ENCODE measurements at regions not wholly inside any gene's neighbourhood (a gene's known extent, or its start where the extent isn't known, plus 50 kb on each side); places are given as distances from the start of the nearest gene placed in this dataset.

DNA sequence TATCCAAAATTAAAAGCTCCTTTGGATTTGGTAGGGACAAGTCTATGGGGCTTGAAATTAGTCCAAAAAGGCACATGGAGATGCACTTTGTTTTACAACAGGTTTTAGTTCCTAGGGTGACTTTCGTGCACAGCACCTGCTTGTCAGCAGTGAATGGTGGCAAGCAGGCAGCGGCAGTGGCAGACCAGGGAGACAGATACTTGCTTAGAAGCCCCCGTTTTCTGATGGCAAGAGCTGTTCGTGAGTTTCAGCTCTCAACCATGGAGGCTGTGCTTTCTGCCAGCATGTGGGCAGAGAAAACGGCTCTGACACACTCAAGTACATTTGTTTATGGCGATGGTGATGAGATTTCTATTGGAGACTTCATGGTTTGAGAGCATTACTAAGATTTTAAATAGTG lies 61.7 kb upstream of the SHH start:
- Histone ChIP-seq H3K4me3 (no peak overlapping the region), H3K4me2 (ENCODE audit: unreplicated experiment) (no peak overlapping the region), H3K79me2 (ENCODE audit: insufficient read depth) (no peaks in the 10 kb centered on the region), H3K4me1 (ENCODE audit: insufficient read depth) (no peaks in the 10 kb centered on the region), H3K27me3 (replicated peaks; ENCODE audit: insufficient read depth) (no peaks in the 10 kb centered on the region), H4K20me1 (ENCODE audit: insufficient read depth) (no peaks in the 10 kb centered on the region), H3K36me3 (ENCODE audit: low read depth) (no peaks in the 10 kb centered on the region), H2AFZ (no peak overlapping the region), H3K27ac (no peak overlapping the region), H3F3A (ENCODE audit: insufficient read depth) (no peaks in the 10 kb centered on the region), H3K9me3 (ENCODE audit: low read depth) (no peaks in the 10 kb centered on the region), H3K9me2 (ENCODE audit: insufficient read depth) (no peaks in the 10 kb centered on the region), H3K9ac (no peak overlapping the region)
- in situ Hi-C loops (cut with MboI) = no loop called here
- TF ChIP-seq EZH2 (IDR thresholded peaks at IDR 0.05; ENCODE audit: insufficient read depth, poor library complexity, severe bottlenecking) = no peak
- no peak for TF ChIP-seq EZH2phosphoT487 (IDR thresholded peaks at IDR 0.05; ENCODE audit: insufficient read depth, low read depth)
- WGBS, 2 experiments (ENCODE audit: low coverage in 1 of 2, low lambda C conversion rate in 2 of 2, missing lambda C conversion rate in 2 of 2) = 6 to 8% methylated on average over 6 of the region's 6 CpGs
- DNase-seq = no peak

DNA sequence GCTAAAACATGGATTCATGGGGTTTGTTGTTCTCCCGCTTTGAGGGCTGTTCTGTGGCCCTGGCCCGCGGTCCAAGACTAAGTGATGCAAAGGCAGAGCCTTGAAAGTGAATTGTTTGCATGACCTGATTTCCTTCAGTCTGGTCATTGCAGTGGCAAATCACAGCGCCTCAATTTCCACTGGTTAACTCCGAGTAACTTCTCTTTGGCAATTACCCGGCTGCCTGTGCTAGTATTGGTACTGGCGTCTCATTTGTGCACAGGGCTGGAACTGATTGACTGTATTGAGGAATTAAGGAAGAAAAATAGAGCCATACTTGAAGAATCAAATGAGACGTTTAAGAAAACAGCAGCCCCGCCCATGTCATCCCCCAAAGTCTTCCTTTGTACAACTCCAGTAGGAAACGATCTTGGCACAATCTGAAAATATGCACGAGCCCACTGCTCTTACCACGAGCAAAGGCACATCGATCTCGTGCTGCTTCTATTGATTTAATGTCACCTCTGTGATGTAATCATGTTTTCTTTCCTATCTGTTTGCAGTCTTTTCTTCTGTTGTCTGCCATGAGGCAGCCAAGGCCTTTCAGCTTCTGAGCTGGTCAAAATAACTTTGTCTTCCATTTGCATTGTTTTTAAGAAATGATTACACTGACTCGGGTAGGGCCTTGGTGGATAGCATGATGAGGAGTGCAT lies 60.6 kb upstream of the SHH start:
- 22 to 25% methylated on average over 15 of the region's 15 CpGs for WGBS, 2 experiments (ENCODE audit: low coverage in 1 of 2, low lambda C conversion rate in 2 of 2, missing lambda C conversion rate in 2 of 2)
- no peaks in the 10 kb centered on the region for H3K36me3 ChIP-seq (ENCODE audit: low read depth)
- H3K9me2 ChIP-seq (ENCODE audit: insufficient read depth) = no peaks in the 10 kb centered on the region
- H3K4me2 ChIP-seq (ENCODE audit: unreplicated experiment) = no peak overlapping the region
- H3K9ac ChIP-seq = no peak overlapping the region
- H3K79me2 ChIP-seq (ENCODE audit: insufficient read depth) = no peaks in the 10 kb centered on the region
- no peak overlapping the region for H2AFZ ChIP-seq
- no peaks in the 10 kb centered on the region for H3K27me3 ChIP-seq (replicated peaks; ENCODE audit: insufficient read depth)
- H3K9me3 ChIP-seq (ENCODE audit: low read depth) = no peaks in the 10 kb centered on the region
- in situ Hi-C loops (cut with MboI) = no loop called here
- TF ChIP-seq EZH2phosphoT487 (IDR thresholded peaks at IDR 0.05; ENCODE audit: insufficient read depth, low read depth) = no peak
- no peak for TF ChIP-seq EZH2 (IDR thresholded peaks at IDR 0.05; ENCODE audit: insufficient read depth, poor library complexity, severe bottlenecking)
- H3K27ac ChIP-seq = no peak overlapping the region
- no peaks in the 10 kb centered on the region for H4K20me1 ChIP-seq (ENCODE audit: insufficient read depth)
- DNase-seq = no peak
- no peaks in the 10 kb centered on the region for H3K4me1 ChIP-seq (ENCODE audit: insufficient read depth)
- H3F3A ChIP-seq (ENCODE audit: insufficient read depth) = no peaks in the 10 kb centered on the region
- H3K4me3 ChIP-seq = no peak overlapping the region

DNA sequence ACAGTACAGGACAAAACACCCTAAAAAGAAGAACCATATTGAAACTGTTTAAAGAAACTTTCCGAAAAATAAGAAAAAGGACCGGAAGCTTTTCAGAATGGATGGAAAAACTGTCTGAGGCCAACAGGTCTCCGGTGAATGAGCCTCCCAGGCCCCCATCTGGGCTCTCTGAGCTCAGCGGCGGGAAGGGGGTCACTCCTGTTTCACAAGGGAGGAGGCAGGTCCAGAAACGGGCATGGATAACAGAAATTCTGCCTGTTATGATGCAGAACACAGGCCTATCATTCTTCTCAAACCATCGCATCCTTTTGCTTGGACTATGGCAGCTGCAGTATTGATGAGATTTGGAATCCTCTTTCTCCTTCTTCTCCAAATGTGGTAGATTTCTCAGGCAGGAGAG lies 58.9 kb upstream of the SHH start:
- H2AFZ ChIP-seq = no peak overlapping the region
- 32 to 36% methylated on average over 7 of the region's 7 CpGs for WGBS, 2 experiments (ENCODE audit: low coverage in 1 of 2, low lambda C conversion rate in 2 of 2, missing lambda C conversion rate in 2 of 2)
- no peaks in the 10 kb centered on the region for H3K27me3 ChIP-seq (replicated peaks; ENCODE audit: insufficient read depth)
- H3K9ac ChIP-seq = no peak overlapping the region
- H4K20me1 ChIP-seq (ENCODE audit: insufficient read depth) = no peaks in the 10 kb centered on the region
- no peak overlapping the region for H3K27ac ChIP-seq
- no peaks in the 10 kb centered on the region for H3K9me3 ChIP-seq (ENCODE audit: low read depth)
- no peaks in the 10 kb centered on the region for H3K9me2 ChIP-seq (ENCODE audit: insufficient read depth)
- DNase-seq = no peak
- H3K4me1 ChIP-seq (ENCODE audit: insufficient read depth) = no peaks in the 10 kb centered on the region
- no peaks in the 10 kb centered on the region for H3K36me3 ChIP-seq (ENCODE audit: low read depth)
- in situ Hi-C loops (cut with MboI) = no loop called here
- H3K4me3 ChIP-seq = no peak overlapping the region
- no peak overlapping the region for H3K4me2 ChIP-seq (ENCODE audit: unreplicated experiment)
- H3F3A ChIP-seq (ENCODE audit: insufficient read depth) = no peaks in the 10 kb centered on the region
- TF ChIP-seq EZH2phosphoT487 (IDR thresholded peaks at IDR 0.05; ENCODE audit: insufficient read depth, low read depth) (no peak), EZH2 (IDR thresholded peaks at IDR 0.05; ENCODE audit: insufficient read depth, poor library complexity, severe bottlenecking) (no peak)
- H3K79me2 ChIP-seq (ENCODE audit: insufficient read depth) = no peaks in the 10 kb centered on the region

DNA sequence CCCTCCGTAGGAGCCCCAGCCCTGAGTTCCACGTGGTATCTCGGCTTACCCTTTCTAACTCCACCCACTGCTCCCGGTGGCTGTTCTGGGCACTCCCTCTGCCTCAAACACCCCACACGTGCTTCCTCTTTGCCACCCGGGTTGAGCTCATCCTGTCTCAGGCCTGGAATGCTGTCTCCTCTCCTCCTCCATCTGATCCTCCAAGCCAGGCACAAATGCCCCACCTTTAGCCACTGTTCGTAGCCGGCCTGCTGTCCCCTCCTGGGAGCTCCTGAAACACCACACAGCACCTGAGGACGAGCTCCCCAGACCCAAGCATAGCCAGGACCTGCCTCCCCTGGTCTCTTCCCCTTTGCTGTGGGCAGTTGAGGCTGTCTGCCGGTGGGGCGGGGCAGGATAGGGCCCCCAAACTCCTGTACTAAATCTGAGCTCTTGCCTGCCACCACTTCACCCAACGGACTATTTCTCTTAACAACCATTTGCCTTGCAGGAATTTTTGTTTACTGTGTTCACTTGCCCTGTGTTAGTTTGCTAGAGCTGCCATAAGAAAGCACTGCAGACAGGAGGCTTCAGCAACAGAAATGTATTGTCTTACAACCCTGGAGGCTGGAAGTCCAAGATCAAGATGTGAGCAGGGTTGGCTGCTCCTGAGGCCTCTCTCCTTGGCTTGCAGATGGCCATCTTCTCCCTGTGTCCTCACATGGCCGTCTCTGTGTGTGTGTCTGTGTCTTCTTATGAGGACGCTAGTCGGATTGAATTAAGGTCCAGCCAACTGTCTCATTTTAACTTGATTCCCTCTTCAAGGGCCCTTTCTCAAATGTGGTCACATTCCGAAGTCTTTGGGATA lies 58.3 kb upstream of the SHH start:
- 16 to 21% methylated on average over 16 of the region's 16 CpGs for WGBS, 2 experiments (ENCODE audit: low coverage in 1 of 2, low lambda C conversion rate in 2 of 2, missing lambda C conversion rate in 2 of 2)

More for the DNA sequence above, 58.3 kb upstream of the SHH start:
- Histone ChIP-seq H3K9me3 (ENCODE audit: low read depth) (no peaks in the 10 kb centered on the region), H3K27ac (no peak overlapping the region), H3K9me2 (ENCODE audit: insufficient read depth) (no peaks in the 10 kb centered on the region), H3K4me3 (no peak overlapping the region), H3K27me3 (replicated peaks; ENCODE audit: insufficient read depth) (no peaks in the 10 kb centered on the region), H3K4me1 (ENCODE audit: insufficient read depth) (no peaks in the 10 kb centered on the region), H3K9ac (no peak overlapping the region), H4K20me1 (ENCODE audit: insufficient read depth) (no peaks in the 10 kb centered on the region), H3F3A (ENCODE audit: insufficient read depth) (no peaks in the 10 kb centered on the region), H2AFZ (no peak overlapping the region), H3K4me2 (ENCODE audit: unreplicated experiment) (no peak overlapping the region), H3K79me2 (ENCODE audit: insufficient read depth) (no peaks in the 10 kb centered on the region), H3K36me3 (ENCODE audit: low read depth) (no peaks in the 10 kb centered on the region)
- in situ Hi-C loops (cut with MboI) = no loop called here
- no peak for DNase-seq
- TF ChIP-seq EZH2 (IDR thresholded peaks at IDR 0.05; ENCODE audit: insufficient read depth, poor library complexity, severe bottlenecking) (no peak), EZH2phosphoT487 (IDR thresholded peaks at IDR 0.05; ENCODE audit: insufficient read depth, low read depth) (no peak)

Measured in GM23248 (cell line).